HG02943 (cell line): ENCODE measurements at regions not wholly inside any gene's neighbourhood (a gene's known extent, or its start where the extent isn't known, plus 50 kb on each side); places are given as distances from the start of the nearest gene placed in this dataset.
"Not testable (repeated sequence)": the region's sequence is repeated elsewhere in the genome, so short reads cannot be mapped to it uniquely, and the experiment has no call there.

Experiments
- ATAC-seq: cut with Tn5 transposase; IDR thresholded peaks from one replicate; pipeline ENCODE4 v1.9.1; 2021; ENCODE audit warnings: mild to moderate bottlenecking, low read depth, moderate library complexity; ENCODE audit not compliant: unreplicated experiment

DNA sequence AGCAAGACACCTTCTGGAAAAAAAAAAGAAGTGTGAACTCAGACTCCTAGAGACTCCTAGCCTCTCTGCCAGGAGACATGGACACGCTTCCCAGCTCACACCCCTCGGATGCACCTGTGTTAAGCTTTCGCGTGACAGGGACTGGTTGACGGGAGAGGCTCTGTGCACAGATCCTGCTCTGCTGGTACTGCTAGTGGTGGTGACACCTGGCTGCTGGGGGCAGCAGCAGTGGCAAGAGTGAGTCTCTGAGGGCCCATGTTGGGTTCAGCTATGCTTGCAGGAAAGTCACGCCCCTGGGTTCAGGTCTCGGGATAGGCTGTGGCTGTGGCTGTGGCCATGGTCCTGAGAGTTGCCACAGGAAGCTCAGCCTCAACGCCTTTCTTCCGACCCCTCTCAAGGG is 81.1 kb downstream of the XRCC2 start:
- ATAC-seq, result no peak

DNA sequence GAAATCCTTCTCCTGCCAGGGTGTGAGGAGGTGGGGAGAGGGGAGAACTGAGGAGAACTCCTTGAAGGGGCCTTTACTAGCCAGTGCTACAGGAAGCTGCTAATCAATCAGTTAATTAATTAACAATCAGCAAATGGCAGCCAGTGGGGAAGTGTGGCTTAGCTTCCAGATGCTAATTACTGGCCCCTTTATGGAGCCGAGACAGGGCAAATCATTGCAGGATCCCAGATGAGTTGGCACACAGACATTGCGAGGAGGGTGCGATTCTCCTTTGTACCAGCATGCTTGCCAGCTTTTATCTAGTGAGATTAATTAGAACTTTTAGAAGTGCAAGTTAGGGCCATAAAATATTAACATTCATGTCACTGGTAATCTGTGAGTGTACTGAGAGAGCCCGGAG is 84.0 kb downstream of the XRCC2 start:
- ATAC-seq, result no peak

DNA sequence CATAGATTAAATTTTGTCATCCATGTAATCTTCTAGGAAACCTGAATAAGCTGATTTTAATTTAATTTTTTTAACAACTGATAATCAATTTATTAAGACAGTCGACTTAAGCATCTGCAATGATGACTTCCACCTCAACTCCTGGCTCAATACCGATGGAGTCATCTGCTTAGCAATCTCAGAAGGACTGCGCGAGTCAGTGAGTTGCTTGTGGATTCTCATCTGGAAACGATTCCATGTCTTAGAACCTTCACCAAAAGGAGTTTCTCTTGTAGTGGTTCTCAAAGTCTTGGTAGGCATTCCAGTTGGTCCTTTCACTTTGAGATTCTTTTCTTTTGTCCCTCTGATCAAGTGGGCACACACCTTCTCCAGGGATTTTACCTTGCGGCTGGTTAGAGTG is 85.5 kb downstream of the XRCC2 start:
- ATAC-seq, result no peak

DNA sequence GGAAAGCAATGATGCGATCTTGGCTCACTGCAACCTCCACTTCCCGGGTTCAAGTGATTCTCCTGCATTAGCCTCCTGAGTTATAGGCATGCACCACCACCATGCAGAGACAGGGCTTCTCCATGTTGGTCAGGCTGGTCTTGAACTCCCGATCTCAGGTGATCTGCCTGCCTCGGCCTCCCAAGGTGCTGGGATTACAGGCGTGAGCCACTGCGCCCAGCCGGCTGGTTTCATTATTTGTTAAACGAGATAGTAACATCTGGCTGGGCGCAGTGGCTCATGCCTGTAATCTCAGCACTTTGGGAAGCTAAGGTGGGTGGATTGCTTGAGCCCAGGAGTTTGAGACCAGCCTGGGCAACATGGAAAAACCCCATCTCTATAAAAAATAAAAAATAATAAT is 86.1 kb downstream of the XRCC2 start:
- ATAC-seq, result not testable (repeated sequence)

DNA sequence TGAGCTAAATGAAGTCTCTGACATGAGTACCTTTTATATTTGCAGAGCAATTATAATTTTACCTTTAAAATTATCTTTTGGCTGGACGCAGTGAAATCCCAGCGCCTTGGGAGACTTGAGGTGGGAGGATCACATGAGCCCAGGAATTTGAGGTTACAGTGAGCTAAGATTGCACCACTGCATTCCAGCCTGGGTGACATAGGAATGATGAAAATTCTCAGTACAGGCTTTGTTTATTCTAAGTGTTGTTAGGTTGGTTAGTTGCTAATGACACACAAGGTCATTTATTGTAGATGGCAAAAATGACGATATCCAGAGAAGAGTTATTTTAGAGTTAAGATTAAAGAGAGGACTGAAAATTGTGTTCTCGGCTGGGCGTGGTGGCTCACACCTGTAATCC is 87.6 kb downstream of the XRCC2 start:
- ATAC-seq, result no peak

DNA sequence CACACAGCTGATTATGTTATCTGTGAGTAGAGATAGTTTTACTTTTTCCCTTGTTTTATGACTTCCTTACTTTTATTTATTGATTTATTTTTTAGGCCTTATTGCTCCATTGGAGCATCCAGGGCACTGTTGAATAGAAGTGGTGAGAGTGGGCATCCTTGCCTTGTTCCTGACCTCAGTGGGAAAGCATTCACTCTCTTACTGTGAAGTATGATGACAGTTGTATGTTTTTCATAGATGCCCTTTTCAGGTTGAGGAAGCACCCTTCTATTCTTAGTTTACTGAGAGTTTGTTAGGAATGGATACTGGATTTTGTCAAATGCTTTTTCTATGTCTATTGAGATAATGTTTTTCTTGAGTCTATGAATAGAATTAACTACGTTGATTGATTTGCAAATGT is 88.6 kb downstream of the XRCC2 start:
- ATAC-seq, result no peak

DNA sequence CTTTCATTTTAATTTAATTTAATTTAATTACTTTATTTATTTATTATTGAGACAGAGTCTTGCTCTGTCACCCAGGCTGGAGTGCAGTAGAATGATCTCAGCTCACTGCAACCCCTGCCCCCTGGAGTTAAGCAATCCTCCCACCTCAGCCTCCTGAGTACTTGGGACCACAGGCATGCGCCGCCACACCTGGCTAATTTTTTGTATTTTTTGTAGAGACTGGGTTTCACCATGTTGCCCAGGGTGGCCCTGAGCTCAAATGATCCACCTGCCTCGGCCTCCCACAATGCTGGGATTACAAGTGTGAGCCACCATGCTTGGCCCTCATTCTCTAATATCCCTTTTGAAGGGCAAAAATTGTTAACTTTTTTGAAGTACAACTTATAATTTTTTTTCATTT is 92.9 kb downstream of the XRCC2 start:
- no peak for ATAC-seq

DNA sequence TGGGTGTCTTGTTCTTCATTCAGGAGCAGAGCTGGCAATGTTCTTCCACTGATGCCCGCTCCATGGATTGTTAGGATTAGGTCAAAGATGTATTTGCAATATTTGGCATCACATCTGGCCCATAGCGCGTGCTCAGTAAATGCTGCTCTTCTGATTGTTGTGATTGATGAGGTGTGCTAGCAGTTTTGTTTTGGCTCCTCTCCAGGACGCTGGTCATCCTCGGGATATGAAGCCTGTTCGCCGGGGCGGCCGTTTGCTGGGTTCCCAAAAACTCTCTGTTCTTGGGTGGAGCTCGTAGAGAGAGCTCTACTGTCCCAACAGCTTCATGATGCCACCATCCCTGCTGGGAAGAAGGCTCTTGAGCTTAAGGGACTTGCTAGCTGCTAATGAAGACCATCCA is 96.9 kb downstream of the XRCC2 start:
- ATAC-seq, result no peak

DNA sequence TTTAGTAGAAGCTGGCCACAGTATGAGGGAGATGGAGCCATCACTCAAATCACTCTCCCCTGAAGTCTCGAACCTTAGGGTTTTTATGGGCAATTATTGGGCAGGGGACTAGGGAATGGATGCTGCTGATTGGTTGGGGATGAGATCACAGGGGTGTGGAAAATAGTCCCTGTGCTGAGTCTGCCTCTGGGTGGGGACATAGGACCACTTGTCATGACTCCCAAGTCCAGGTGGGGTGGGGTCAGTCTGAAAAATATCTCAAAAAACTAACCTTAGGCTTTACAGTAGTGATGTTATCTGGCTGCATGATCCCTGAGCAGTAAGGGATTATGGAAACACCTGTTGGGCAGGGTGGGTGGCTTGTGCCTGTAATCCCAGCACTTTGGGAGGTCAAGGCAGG is 98.6 kb downstream of the XRCC2 start:
- no peak for ATAC-seq

DNA sequence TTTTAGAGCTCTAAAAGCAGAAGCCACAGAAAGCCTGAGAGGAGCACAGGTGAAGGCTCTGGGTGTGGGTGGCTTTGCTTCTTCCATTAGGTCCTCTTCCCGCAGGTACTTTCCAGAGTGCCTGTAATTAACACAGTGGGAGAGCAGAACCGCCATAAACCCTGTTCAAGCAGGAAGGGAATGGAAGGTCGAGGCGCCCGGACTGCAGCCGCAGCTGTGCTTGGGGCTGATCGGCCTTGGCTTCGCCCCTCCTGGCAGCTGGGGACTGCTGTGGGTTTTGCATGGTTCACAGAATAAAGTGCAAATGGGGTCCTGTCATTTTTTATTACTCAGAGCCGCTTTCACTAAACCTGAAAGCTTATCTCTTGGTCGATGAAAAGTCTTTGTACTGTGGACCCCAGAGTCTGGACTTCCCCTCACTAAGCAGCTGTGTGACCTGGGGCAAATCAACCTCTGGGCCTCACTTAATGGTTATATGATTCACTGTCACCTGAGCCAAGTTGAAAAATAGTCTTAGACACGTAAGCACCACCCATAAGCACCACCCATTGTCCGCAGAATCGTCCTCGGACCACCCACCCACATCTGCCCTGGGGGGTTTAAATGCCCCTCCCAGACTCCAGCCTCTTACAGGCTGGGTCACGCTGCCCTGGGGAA is 100.9 kb downstream of the XRCC2 start:
- peak; percentile 69 for ATAC-seq

DNA sequence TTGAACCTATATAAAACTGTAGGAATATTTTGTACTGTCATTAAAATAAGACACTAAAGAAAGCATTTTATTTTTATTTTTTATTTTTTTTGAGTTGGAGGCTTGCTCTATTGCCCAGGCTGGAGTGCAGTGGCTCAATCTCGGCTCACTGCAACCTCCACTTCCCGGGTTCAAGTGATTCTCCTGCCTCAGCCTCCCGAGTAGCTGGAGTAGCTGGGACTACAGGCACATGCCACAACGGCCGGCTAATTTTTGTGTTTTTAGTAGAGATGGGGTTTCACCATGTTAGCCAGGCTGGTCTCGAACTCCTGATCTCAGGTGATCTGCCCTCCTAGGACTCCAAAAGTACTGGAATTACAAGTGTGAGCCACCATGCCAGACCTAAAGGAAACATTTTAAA is 102.8 kb downstream of the XRCC2 start:
- not testable (repeated sequence) for ATAC-seq

DNA sequence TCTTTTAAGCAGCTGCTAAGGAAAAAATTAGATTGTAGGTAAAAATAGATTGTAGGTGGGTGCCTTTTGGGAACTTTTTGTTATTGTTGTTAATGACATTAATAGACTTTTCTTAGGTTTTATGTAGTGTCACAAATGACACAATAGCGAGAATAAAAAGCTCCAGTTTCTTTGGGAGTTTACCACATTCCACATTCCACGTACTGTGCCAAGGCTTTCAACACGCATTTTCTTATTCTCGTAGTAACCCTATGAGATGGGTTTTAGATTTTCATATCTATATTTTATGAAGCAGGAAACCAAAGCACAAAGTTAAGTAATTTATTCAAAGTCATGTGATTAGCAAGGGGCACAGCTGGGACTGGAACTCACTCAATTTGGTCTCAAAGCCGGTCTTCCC is 103.8 kb downstream of the XRCC2 start:
- no peak for ATAC-seq

DNA sequence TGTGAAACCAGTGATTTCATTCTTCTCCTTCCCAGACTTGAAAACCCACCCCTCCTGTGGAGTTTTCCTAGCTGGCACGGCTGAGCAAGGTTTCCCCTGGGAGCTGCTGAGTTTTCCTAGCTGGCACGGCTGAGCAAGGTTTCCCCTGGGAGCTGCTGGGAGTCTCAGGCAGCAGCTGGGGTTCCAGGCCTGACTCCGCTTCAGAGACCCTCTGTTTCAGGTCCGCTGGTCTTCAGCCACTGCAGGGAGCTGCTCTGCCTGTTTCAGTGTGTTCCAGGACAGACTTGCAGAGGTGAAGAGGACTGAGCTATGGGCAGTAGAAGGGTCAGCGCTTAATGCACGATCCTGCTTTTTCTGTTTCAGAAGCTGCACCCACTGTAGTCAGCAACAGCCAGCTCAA is 104.9 kb downstream of the XRCC2 start:
- no peak for ATAC-seq

DNA sequence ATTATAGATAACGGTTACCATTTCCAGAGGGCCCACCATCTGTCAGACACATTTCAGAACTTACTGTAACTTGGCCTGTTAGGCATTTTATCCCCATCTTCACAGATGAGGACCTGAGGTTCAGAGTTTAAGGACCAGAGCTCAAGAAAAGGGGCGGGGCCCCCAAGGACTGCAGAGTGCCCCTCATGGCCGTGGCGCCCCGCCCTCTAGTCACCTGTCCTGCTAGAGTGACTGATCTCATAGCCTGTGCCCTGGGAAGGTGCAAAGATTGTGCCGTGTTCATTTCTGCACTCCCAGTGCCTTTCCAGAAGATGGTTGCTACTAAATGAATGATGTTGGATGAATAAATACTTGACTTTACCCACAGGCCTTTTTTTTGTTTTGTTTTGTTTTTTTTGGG is 107.0 kb downstream of the XRCC2 start:
- ATAC-seq, result no peak

DNA sequence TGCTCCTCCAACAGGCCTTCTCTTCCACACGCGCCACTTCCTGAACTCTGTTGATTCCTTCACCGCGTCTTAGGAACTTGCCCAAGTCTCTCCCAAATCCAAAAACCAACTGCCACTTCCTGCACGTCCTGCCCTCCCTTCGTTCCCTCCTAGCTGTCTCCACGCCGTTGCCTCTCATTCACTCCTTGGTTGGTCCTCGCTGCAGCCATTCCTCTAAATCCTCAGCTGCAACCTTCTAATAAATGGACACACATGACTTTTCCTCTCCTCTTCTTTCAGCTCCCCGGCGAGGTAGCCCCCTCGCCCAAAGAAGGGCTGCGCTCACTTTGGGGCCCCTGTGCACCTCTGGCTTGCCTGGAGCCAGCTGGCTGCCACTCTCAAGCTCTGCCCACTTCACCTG is 110.2 kb downstream of the XRCC2 start:
- no peak for ATAC-seq

DNA sequence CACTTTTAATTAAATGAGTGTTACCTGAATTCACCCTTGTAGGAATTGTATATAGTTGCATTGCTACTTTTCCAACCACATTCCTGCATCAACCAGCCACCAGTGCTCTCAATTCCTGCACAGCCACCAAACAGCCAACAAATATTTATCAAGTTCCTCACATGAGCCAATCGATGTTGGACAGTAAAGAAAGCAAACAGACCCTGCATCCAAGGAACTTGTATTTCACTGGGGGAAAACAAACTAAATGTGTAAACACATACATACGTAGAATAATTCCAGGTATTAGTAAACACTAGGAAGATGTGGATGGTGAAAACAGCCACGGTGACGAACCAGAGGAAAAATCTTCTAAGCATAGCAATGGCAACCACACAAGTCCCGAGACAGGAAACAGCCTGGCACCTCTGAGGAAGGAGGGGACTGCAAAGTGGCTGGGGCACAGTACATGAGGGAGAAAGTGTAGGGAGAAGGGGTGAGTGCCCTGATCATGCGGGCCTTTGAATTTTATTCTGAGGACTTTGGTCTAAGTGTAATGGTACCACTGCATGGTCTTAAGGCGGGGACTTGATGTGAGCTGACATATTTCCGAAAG is 111.2 kb downstream of the XRCC2 start:
- ATAC-seq, result no peak

DNA sequence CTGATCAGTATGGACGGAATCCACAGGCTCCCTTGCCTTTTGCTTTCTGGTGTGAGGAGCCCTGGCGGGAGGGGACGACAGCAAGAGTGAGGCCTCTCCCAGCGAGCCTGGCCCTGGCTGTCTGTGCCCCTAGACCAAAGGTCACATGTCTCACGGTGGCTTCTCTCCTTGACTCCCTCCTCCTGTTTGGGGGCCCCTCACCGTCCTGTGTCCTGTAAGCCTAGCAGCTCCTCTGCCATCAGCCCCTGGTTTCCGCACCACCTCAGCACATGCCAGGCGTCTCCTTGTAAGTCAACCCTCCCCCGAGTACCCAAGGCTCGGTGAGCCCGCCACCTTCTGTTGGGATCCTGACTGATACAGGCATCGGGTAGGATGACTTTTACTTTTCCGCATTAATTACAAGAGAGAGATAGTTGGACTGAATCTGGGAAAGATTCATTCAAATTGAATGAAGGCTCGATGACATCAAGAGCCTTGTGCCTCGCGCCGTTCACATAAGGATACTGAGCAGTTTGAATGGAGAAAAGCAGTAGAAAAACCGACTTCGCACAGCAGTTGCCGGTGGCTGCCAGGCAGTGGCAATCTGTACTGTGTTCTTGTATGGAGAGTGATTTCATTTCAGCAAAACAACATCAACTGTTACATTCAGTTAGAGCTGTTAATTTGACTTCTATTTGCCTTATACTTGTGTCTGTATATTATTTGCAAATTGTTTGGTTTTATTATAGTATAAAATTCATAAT is 119.8 kb downstream of the XRCC2 start:
- no peak for ATAC-seq

DNA sequence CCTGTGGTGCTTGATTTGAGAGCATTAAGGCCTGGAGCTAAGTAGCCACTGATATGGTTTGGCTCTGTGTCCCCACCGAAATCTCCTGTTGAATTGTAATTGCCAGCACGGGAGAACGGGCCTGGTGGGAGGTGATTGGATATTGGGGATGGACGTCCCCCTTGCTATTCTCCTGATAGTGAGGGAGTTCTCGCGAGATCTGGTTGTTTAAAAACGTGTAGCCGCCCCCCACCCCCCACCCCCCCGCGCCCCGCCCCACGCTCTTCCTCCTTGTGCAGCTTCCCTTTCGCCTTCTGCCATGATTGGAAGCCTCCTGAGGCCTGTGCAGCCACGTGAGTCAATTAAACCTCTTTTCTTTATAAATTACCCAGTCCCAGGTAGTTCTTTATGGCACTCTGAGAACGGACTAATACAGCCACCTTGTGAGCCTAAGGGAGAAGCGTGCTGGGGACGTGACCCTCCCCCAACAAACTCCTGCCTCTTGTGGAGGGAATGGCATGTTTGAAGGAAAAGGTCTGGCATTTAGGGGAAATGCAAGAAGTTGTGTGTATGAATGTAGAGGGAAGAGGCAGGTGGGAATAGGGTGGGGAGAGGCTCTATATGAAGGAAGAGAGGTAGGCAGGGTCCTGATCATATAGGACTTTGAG is 118.0 kb upstream of the KMT2C start:
- ATAC-seq, result no peak

DNA sequence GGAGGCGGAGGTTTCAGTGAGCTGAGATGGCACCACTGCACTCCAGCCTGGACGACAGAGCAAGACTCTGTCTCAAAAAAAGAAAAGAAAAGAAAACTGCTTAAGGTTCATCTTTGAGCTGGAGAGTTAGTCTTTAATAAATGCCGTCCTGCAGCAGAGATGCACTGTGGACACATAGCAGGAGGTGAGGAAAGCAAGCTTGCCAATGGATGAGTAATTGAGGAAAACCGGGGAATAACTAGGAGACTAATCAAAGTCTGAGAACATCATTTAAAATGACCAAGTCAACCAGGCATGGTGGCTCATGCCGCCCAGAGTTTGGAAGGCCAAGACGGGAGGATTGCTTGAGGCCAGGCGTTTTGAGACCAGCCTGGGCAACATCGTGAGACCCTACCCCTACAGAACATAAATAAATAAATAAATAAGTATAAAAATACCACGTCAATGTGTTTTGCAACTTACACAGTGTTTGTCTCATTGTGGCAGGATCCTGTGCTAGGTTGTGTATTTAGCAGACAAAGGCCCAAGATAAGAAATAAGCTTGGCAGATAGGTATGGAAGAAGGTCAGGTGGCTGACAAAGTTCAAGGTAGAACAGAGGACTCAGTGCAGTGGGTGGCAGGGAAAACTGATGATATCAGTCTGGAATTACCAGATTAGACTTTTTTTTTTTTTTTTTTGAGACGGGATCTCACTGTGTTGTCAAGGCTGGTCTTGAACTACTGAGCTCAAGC is 115.7 kb upstream of the KMT2C start:
- ATAC-seq, result no peak

DNA sequence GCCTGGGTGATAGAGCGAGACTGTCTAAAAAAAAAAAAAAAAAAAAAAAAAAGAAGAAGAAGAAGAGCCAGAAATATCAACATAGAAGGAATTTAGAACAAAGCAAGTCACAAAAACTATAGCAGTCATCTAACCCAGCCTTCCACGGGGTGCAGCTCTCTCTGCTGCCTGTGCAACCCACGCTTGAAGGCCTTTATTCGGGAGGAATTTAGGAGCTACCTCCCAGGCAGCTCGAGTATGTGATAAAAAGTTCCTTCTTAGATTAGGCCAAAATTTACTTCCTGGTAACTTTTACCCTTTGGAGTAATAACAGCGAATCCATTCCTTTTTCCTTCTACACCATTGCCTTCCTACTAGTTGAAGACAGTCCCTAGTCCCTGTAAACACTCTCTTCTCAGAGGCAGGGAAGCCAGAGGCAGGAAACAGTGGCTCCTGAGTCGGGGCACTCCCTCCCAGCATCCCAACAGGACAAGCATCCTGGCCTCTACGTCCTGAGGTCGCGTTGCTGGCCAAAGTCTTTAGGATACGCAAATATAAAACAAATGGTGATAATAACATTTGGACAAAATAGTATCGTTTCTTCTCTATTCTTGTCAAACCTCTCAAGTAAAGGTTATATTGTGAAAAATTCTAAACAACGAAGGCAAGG is 109.3 kb upstream of the KMT2C start:
- no peak for ATAC-seq
